Hepatocyte (in vitro differentiated cells): ENCODE measurements at regions not wholly inside any gene's neighbourhood (a gene's known extent, or its start where the extent isn't known, plus 50 kb on each side); places are given as distances from the start of the nearest gene placed in this dataset.

Experiments used
- DNase-seq: peaks from one replicate; pipeline ENCODE4 v3.0.0-alpha.2; 2016; ENCODE audit warnings: low spot score
- H2AFZ ChIP-seq: fragments of 200-600 bp; sonication (generic); 2 replicates; pipeline ENCODE4 v1.6.0; 2016; ENCODE audit warnings: antibody characterized with exemption, mild to moderate bottlenecking
- H3K27ac ChIP-seq: fragments of 200-600 bp; sonication (generic); 2 replicates; pipeline ENCODE4 v1.5.1; 2016; ENCODE audit warnings: mild to moderate bottlenecking
- H3K27me3 ChIP-seq: fragments of 200-600 bp; sonication (generic); 2 replicates; pipeline ENCODE4 v1.6.1; 2016
- H3K36me3 ChIP-seq: fragments of 200-600 bp; sonication (generic); replicated peaks from 2 replicates; pipeline ENCODE4 v1.5.1; 2016; ENCODE audit warnings: low read depth; ENCODE audit not compliant: insufficient read depth
- H3K4me1 ChIP-seq: fragments of 200-600 bp; sonication (generic); 2 replicates; pipeline ENCODE4 v1.5.1; 2016; ENCODE audit warnings: mild to moderate bottlenecking, moderate library complexity; ENCODE audit not compliant: insufficient read depth
- H3K4me2 ChIP-seq: fragments of 200-600 bp; sonication (generic); 2 replicates; pipeline ENCODE4 v1.6.0; 2016
- H3K4me3 ChIP-seq: fragments of 200-600 bp; sonication (generic); 2 replicates; pipeline ENCODE4 v1.5.1; 2016; ENCODE audit warnings: mild to moderate bottlenecking
- H3K79me2 ChIP-seq: fragments of 200-600 bp; sonication (generic); 2 replicates; pipeline ENCODE4 v1.6.0; 2017; ENCODE audit warnings: mild to moderate bottlenecking
- H3K9me2 ChIP-seq: fragments of 200-600 bp; sonication (generic); replicated peaks from 2 replicates; pipeline ENCODE4 v1.6.0; 2017; ENCODE audit warnings: mild to moderate bottlenecking; ENCODE audit not compliant: insufficient read depth
- H3K9me3 ChIP-seq: fragments of 200-600 bp; sonication (generic); 2 replicates; pipeline ENCODE4 v1.5.1; 2016; ENCODE audit warnings: low read depth, mild to moderate bottlenecking
- H4K20me1 ChIP-seq: fragments of 200-600 bp; sonication (generic); 2 replicates; pipeline ENCODE4 v1.6.0; 2016; ENCODE audit warnings: mild to moderate bottlenecking; ENCODE audit not compliant: insufficient read depth, poor library complexity, severe bottlenecking
- EZH2 ChIP-seq: fragments of 200-600 bp; sonication (generic); IDR thresholded peaks from 2 replicates; pipeline ENCODE4 v1.6.1; 2016; ENCODE audit warnings: antibody characterized with exemption, mild to moderate bottlenecking, borderline replicate concordance
- EZH2phosphoT487 ChIP-seq: fragments of 200-600 bp; sonication (generic); IDR thresholded peaks from one replicate; pipeline ENCODE4 v1.6.1; 2018; ENCODE audit warnings: antibody characterized with exemption, mild to moderate bottlenecking, low read depth, moderate library complexity; ENCODE audit not compliant: unreplicated experiment, severe bottlenecking
- WGBS: methylation state at CpG from one replicate; pipeline ENCODE4 v1.1.6; 2016; ENCODE audit warnings: low lambda C conversion rate; ENCODE audit errors: missing lambda C conversion rate; 5-methylcytosine and 5-hydroxymethylcytosine counted together
- TF ChIP-seq, protein P1 (sequence below): fragments of 200-600 bp; sonication (generic); IDR thresholded peaks from 2 replicates; pipeline ENCODE4 v1.5.1; 2016; ENCODE audit warnings: antibody characterized with exemption, mild to moderate bottlenecking; ENCODE audit not compliant: poor library complexity

DNA sequence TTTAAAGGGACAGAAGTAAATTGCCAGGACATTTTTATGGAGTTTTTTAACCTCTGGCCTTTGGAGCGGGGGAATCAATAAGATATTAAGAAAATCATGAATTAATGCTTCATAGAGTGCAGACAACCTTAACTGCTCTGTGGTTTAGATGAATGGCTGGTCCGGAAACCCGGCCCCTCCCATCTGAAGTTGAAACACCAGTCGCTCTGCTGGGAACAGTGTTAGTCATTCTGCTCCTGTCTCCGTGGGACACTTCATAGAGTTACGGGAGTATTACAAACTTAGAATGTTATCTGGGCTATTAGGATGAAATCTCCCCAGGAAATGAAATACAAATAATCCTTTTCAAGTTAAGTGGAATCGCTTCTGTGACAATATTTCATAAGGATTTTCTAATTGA, 110.1 kb upstream of the IRX2 start:
- Histone ChIP-seq H3K4me3 (no peak overlapping the region), H3K27me3 (no peaks in the 10 kb centered on the region), H3K9me2 (no peaks in the 10 kb centered on the region), H3K4me2 (no peak overlapping the region), H3K4me1 (no peaks in the 10 kb centered on the region), H3K27ac (no peak overlapping the region), H4K20me1 (no peaks in the 10 kb centered on the region), H3K9me3 (no peaks in the 10 kb centered on the region), H3K36me3 (no peaks in the 10 kb centered on the region), H2AFZ (no peak overlapping the region), H3K79me2 (no peaks in the 10 kb centered on the region)
- TF ChIP-seq, protein P1, sequence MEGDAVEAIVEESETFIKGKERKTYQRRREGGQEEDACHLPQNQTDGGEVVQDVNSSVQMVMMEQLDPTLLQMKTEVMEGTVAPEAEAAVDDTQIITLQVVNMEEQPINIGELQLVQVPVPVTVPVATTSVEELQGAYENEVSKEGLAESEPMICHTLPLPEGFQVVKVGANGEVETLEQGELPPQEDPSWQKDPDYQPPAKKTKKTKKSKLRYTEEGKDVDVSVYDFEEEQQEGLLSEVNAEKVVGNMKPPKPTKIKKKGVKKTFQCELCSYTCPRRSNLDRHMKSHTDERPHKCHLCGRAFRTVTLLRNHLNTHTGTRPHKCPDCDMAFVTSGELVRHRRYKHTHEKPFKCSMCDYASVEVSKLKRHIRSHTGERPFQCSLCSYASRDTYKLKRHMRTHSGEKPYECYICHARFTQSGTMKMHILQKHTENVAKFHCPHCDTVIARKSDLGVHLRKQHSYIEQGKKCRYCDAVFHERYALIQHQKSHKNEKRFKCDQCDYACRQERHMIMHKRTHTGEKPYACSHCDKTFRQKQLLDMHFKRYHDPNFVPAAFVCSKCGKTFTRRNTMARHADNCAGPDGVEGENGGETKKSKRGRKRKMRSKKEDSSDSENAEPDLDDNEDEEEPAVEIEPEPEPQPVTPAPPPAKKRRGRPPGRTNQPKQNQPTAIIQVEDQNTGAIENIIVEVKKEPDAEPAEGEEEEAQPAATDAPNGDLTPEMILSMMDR, result no peak
- TF ChIP-seq EZH2phosphoT487, result no peak
- no peak for DNase-seq
- 60% methylated on average over 7 of the region's 7 CpGs for WGBS

DNA sequence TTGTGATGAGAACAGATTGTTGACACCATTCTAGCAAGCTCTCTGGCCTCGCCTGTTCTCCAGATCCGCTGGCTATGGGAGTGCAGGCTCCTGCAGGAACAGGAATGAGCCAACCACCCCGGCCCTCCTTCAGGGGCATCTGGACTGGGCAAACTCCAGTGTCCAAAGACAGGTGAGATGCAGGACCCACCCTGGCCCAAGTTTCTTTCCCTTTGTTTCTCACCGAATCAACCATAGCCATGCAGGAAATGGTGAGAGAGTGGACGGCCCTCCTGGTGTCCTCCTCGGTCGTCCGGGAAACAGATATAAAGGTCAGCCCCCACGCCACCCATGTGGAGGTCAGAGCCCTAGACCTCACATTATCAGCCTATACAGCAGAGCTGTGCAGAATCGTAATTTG, 108.6 kb upstream of the IRX2 start:
- no peak for DNase-seq
- WGBS, result 65% methylated on average over 10 of the region's 10 CpGs
- Histone ChIP-seq H3K4me3 (no peak overlapping the region), H3K79me2 (no peaks in the 10 kb centered on the region), H3K27ac (no peak overlapping the region), H3K4me2 (no peak overlapping the region), H3K9me2 (no peaks in the 10 kb centered on the region), H3K4me1 (no peaks in the 10 kb centered on the region), H3K27me3 (no peaks in the 10 kb centered on the region), H3K9me3 (no peaks in the 10 kb centered on the region), H3K36me3 (no peaks in the 10 kb centered on the region), H2AFZ (no peak overlapping the region), H4K20me1 (no peaks in the 10 kb centered on the region)
- TF ChIP-seq EZH2phosphoT487 (no peak), EZH2 (no peak)
- TF ChIP-seq, protein P1, result no peak

- no peak for TF ChIP-seq EZH2
- TF ChIP-seq, protein P1, result no peak
- no peak for TF ChIP-seq EZH2phosphoT487
- Histone ChIP-seq H3K79me2 (no peaks in the 10 kb centered on the region), H3K4me2 (no peak overlapping the region), H3K9me3 (no peaks in the 10 kb centered on the region), H3K36me3 (no peaks in the 10 kb centered on the region), H4K20me1 (no peaks in the 10 kb centered on the region), H2AFZ (no peak overlapping the region), H3K27ac (no peak overlapping the region), H3K27me3 (no peaks in the 10 kb centered on the region), H3K4me3 (no peak overlapping the region), H3K4me1 (no peaks in the 10 kb centered on the region), H3K9me2 (no peaks in the 10 kb centered on the region)
- no peak for DNase-seq
- WGBS, result 68% methylated on average over 2 of the region's 2 CpGs
Observed at GRCh38 chr5:2857837-2858236, 106.4 kb upstream of the IRX2 start.

DNA sequence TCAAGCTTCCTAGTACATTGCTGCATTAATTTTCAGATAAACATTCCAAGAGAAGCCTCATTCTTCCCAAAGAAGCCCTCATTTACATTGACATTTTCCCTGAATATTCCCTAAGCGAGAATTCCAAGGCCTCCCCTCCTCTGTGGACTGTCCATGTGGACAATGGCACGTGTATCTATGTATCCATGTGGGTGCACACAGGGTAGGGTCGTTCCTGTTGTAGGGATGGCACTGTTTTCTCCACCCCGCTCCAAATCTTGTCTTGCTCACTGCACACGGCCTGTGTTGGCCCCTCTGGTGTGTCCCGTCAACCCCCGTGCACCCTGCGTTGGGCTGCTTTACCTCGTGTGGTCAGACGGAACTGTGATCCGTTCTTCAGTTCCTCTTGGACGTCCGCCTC, 104.7 kb upstream of the IRX2 start:
- Histone ChIP-seq H3K4me1 (no peaks in the 10 kb centered on the region), H3K9me2 (no peaks in the 10 kb centered on the region), H3K4me3 (no peak overlapping the region), H2AFZ (no peak overlapping the region), H3K4me2 (no peak overlapping the region), H3K36me3 (no peaks in the 10 kb centered on the region), H4K20me1 (no peaks in the 10 kb centered on the region), H3K27me3 (no peaks in the 10 kb centered on the region), H3K27ac (no peak overlapping the region), H3K79me2 (no peaks in the 10 kb centered on the region), H3K9me3 (no peaks in the 10 kb centered on the region)
- WGBS, result 95% methylated on average over 13 of the region's 13 CpGs
- TF ChIP-seq EZH2 (no peak), EZH2phosphoT487 (no peak)
- TF ChIP-seq, protein P1, result no peak
- no peak for DNase-seq
